Skin epidermis (tissue), 12 donors: ENCODE measurements at regions not wholly inside any gene's neighbourhood (a gene's known extent, or its start where the extent isn't known, plus 50 kb on each side); places are given as distances from the start of the nearest gene placed in this dataset.

ENCODE experiments used
- H3K27ac ChIP-seq, 21 experiments: fragments of 200-600 bp; sonication (generic) in 11 of 21; one replicate each; pipeline ENCODE4 v1.5.0; 2020; ENCODE audit warnings: mild to moderate bottlenecking in 3 of 21, inconsistent platforms in 2 of 21, moderate library complexity in 2 of 21
- H3K4me3 ChIP-seq, 7 experiments: fragments of 200-600 bp; sonication (generic) in 2 of 7; one replicate each; pipeline ENCODE4 v1.5.0; 2020; ENCODE audit warnings: inconsistent platforms in 2 of 7, mild to moderate bottlenecking in 2 of 7, moderate library complexity in 1 of 7

GRCh38 chr11:69964247-69964643 lies 113.9 kb upstream of the ANO1 start:
- H3K27ac ChIP-seq: no peak overlapping the region

DNA sequence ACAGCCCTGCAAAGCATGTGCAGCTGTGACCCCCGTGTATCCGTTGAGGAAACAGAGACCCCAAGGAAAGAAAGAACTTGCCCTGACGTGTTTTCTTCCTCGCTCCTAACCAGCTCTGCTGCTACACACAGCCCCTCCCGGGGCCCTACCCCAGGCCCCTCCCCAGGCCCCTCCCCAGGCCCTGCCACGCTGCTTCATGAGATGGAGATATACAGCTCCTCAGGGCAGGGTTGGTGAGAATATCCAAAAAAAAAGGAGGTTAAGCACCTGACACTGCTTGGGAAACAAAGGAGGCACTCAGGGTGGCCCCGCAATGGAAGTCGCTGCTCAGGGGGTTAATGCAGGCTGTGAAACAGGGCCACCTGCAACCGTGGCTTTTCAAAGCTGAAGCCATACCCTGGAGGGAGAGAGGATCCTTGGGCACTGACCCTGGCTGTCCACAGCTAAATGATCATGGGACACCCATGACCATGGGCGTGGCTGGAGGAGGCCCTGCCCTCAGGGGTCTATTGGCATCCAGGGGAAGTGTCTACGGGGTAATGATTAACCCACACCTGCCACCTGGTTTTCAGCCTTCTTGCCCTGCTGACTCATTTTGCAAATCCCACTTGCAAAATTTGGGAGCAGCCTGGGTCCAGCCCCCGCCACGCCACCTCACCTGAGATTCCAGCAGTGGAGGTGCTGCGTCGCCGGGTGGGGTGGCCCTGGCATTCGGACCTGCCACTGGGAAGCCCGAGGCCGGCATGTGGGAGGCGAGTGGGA lies 112.1 kb upstream of the ANO1 start:
- Histone ChIP-seq H3K27ac (no peak overlapping the region), H3K4me3 (no peak overlapping the region)

More at GRCh38 chr11:69964247-69964643, 113.9 kb upstream of the ANO1 start:
- no peak overlapping the region for H3K4me3 ChIP-seq

- Histone ChIP-seq H3K27ac (no peak overlapping the region), H3K4me3 (no peak overlapping the region)
Measured at GRCh38 chr11:69966583-69966835, 111.6 kb upstream of the ANO1 start.

DNA sequence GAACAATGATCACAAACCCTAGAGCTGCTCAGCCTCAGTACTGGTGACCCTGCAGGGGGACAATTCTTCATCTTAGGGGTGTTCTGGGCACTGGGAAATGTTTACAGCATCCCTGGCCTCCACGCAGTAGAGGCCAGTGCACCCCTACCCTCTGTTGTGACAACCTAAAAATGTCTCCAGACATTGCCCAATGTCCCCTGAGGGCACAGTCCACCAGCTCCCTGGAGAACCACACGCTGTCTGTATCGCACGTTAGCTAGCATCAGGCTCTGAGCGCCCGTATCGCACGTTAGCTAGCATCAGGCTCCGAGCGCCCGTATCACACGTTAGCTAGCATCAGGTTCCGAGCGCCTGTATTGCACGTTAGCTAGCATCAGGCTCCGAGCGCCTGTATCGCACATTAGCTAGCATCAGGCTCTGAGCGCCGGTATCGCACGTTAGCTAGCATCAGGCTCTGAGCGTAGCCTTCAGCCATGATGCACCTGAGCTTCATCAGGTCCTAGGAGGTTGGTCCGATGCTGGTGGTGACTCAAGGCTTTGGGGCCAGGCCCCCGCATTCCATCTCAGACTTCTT lies 111.1 kb upstream of the ANO1 start:
- H3K4me3 ChIP-seq: no peak overlapping the region
- no peak overlapping the region for H3K27ac ChIP-seq

DNA sequence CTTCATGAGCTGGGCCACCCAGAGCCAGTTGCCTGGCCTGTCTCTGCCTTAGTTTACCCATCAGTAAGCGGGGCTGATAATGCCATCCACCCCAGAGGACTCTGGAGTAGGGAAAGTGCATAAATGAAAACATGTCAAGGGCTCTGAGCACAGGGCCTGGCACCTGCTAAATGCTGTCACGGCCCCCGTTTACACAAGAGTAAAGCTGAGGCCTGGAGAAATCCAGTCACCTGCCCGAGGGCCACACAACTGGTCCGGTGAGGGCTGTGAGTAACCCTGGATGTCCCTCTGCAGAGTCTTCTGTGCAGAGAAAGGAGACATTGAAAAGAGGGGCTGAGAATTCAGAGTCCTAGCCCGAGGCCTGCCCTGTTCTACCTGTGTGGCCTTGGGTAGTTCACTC lies 110.6 kb upstream of the ANO1 start:
- no peak overlapping the region for H3K4me3 ChIP-seq
- H3K27ac ChIP-seq: no peak overlapping the region

- Histone ChIP-seq H3K27ac (no peak overlapping the region), H3K4me3 (no peak overlapping the region)
Measured at GRCh38 chr11:69968396-69969347, 109.4 kb upstream of the ANO1 start.

GRCh38 chr11:69969890-69970784 lies 108.0 kb upstream of the ANO1 start:
- Histone ChIP-seq H3K27ac (no peak overlapping the region), H3K4me3 (no peak overlapping the region)

DNA sequence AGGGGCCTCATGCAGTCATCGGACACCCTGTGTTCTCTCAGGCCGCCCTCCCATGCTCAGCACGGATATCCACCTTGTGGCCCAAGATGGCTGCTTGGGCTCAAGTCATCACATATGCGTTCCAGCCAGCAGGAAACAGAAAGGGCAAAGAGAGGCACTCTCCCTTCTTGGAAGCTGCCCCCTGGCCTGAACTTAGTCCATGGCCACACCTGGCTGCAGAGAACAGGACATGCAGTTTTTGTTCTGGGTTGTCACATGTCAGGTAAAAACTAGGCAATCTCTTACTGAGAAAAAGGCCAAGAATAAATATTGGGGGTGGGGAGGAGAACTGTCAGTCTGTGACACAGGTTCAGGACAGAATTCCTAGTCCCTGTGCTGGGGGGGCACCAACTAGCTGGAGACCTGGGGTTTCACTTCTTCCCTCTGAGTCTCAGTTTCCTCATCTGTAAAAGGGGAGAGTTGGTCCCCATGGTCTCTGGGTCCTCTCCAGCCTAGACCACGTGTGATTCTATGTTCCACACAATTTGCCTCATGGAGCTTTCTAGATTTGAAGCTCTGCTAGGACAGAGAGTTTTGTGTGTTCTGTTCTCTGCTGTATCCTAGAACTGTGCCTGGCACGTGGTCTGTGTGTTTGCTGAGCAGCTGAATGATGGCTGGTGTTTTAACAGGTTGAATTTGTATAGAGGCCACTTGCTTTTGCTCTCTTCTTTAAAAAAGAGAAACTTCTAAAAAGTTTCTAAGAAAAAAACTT lies 107.2 kb upstream of the ANO1 start:
- Histone ChIP-seq H3K4me3 (no peak overlapping the region), H3K27ac (no peak overlapping the region)

- Histone ChIP-seq H3K4me3 (no peak overlapping the region), H3K27ac (no peak overlapping the region)
Measured at GRCh38 chr11:69971741-69972140, 106.4 kb upstream of the ANO1 start.

DNA sequence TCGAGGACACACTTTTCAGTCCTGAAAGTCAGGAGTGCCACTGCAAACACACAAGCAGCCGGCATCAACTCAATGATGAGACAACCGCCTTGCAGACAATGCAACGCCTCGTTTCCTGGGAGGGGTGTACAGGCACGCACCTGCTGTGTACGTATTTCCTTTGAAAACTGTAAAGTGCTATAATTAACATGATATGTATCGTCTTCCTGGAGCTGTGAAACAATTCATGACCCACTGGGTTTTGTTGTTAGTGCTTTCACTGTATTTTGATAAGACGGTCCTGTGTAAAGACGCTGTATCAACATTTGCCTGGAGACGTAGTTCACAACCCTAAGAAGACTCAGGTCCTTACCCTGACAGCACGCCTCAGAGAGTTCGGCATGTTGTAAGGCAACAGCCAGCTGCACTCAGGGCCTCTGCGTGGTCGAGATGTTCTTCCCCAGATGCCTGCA lies 105.7 kb upstream of the ANO1 start:
- Histone ChIP-seq H3K27ac (no peak overlapping the region), H3K4me3 (no peak overlapping the region)

DNA sequence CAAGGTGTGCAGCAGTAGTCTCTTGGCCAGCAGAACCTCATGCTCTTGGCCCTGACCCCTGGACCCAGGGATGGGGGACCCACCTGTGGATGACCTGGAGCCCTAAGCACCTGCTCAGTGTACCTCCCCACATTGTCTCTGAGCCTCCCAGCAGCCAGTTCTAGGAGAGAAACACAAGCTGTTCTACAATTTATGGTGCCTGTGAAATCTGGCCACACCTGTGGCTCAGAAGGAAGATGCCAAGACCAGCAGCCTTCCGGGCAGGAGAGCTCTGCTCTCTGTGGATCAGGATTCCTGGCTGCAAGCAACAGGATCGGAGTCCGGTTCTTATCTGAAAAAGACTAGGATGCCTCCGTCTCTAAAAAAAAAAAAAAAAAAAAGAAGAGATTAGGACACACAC lies 103.6 kb upstream of the ANO1 start:
- Histone ChIP-seq H3K4me3 (no peak overlapping the region), H3K27ac (no peak overlapping the region)

- no peak overlapping the region for H3K4me3 ChIP-seq
- H3K27ac ChIP-seq: no peak overlapping the region
Measured at GRCh38 chr11:69975822-69976221, 102.3 kb upstream of the ANO1 start.

DNA sequence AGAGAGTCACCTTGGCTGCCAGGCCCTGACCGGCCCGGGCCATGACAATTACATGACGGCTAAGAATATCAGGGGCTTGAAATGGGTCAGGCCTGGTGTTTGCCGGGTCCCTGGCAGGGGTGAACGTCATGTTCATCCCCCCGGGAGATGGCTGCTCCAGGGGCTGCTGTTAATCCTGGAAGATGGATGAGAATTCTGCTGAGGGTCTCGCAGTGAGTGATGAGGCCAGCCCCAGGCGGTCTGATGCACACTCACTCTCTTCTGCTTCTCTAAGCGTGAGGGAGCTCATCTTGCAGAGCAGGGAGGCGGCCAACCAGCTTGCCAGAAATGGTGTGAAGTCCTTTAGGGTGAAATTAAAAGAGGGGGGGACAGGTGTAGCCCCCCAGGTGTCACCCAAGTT lies 101.3 kb upstream of the ANO1 start:
- Histone ChIP-seq H3K4me3 (no peak overlapping the region), H3K27ac (no peak overlapping the region)

- Histone ChIP-seq H3K4me3 (no peak overlapping the region), H3K27ac (no peak overlapping the region)
Measured at GRCh38 chr11:69977951-69978350, 100.2 kb upstream of the ANO1 start.

DNA sequence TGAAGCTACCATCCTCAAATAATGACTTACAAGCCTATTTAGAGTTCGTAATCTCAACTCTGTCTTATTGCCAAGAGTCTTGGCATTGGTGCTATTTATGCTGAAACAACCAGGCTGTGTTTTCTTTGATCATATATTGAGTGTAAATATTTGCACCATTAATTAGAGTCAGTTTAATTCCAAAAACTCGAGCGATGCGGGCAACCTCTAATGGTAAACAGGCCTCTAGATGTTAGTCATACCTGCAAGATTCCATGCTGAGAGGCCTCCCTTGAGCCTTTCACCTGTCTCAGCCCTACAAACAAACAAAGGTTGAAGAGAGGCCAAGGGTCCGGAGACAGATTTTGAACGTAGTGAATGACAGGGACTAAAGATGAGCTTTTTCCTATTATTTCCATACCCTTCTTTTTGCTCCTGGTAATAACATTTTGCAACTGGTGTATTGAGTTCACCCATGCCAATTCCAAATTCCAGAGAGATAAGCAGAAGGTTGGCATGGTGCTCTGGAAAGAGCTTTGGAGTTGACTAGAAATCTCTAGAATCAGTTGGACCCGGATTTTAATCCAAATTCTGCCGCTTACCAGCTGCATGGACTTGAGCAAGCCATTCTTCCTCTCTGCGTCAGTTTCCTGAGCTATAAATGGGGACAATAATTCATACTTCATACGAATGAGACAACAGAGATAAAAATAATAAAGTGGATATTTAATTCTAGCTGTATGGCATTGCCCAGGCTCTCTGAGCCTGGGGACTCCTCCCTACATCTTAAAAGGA lies 99.1 kb upstream of the ANO1 start:
- Histone ChIP-seq H3K4me3 (no peak overlapping the region), H3K27ac (no peak overlapping the region)

DNA sequence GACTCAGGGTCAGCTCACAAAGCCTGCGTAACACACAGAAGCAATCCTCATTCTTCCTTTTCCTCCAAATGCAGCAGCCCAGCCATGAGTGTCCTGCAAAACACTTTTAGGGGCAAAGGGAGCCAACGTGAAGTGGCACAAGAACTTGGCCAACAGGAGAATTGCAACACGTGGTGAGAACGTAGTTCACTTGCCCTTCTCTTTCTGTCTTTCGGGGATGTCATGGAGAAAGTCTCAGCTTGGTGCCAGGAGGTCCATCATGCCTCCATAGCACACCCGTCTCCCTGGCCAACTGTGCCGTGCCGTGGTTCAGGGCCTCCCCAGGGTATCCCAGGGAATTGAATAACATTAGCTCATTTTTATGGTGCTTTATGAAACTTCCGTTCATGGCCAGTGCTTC lies 98.5 kb upstream of the ANO1 start:
- no peak overlapping the region for H3K27ac ChIP-seq
- no peak overlapping the region for H3K4me3 ChIP-seq

DNA sequence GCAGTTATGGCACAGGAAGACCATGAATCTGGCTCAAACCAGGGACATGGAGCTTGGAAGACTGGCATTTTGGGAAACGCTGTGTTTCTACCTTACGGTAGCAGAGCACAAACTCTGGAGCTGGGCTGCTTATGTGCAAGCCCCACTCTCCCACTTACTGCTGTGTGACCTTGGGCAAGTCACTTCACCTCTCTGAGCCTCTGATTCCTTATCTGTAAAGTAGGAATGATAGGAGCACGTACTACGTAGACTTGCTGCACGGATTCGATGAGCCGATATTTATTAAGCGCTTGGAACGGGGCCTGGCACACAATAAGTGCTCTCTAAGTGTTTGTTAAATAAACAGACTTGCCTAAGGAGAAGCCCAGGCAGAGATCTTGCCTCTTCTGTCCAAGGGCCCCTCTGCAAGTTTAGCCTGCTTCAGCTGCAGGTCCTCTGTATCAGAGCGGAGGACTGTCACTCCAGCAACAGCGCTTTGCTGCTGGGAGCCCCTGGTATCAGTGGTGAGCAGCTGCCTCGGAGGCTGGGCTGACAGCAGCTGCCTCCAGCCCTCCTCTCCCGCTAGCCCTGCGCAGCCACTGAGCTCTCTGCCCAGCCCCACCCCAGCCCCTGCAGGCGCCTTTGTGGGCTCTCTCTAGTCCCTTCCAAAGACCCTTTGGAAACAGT lies 96.9 kb upstream of the ANO1 start:
- Histone ChIP-seq H3K27ac (no peak overlapping the region), H3K4me3 (no peak overlapping the region)
